H1 (cell line): ENCODE measurements at regions not wholly inside any gene's neighbourhood (a gene's known extent, or its start where the extent isn't known, plus 50 kb on each side); places are given as distances from the start of the nearest gene placed in this dataset.

Source experiments
- CTCF ChIA-PET: fragments of 300-600 bp; sonication (Branson Sonifier 250); formaldehyde crosslinking; loops from one replicate; lab custom pipeline; 2021; ENCODE audit not compliant: partially characterized antibody; lab: Charles Lee
- POLR2A ChIA-PET: fragments of 300-600 bp; sonication (Branson Sonifier 250); formaldehyde crosslinking; loops from one replicate; lab custom pipeline; 2021; ENCODE audit warnings: inconsistent platforms; ENCODE audit not compliant: partially characterized antibody; lab: Charles Lee
- DNase-seq, 2 experiments: peaks; one replicate each; pipeline versions ENCODE4 v3.0.0 to v3.0.0-alpha.2; 2010 to 2022; ENCODE audit warnings: low spot score in 2 of 2, low read depth in 1 of 2, mixed read lengths in 1 of 2
- FAIRE-seq: peaks from 2 replicates; lab custom pipeline; 2011; peaks lifted over from hg19 to GRCh38; lab: Jason Lieb, UNC
- H2AFZ ChIP-seq: 2 replicates; pipeline ENCODE4 v1.8.1; 2012; ENCODE audit warnings: low read length, inconsistent platforms
- H2AK5ac ChIP-seq: 2 replicates; pipeline ENCODE4 v1.6.1; 2013; ENCODE audit warnings: low read depth, low read length
- H2BK120ac ChIP-seq: replicated peaks from 2 replicates; pipeline ENCODE3; 2013; ENCODE audit warnings: low read depth, low read length, inconsistent platforms
- H2BK12ac ChIP-seq: 2 replicates; pipeline ENCODE4 v1.6.1; 2013; ENCODE audit warnings: low read depth, low read length
- H2BK15ac ChIP-seq: 2 replicates; pipeline ENCODE4 v1.6.1; 2013; ENCODE audit warnings: low read length
- H2BK20ac ChIP-seq: 2 replicates; pipeline ENCODE4 v1.6.1; 2013; ENCODE audit warnings: low read length
- H2BK5ac ChIP-seq: 2 replicates; pipeline ENCODE4 v1.6.1; 2013; ENCODE audit warnings: low read depth, low read length
- H3K14ac ChIP-seq: 2 replicates; pipeline ENCODE4 v1.6.1; 2013; ENCODE audit warnings: inconsistent platforms; ENCODE audit not compliant: insufficient read length
- H3K18ac ChIP-seq: 2 replicates; pipeline ENCODE4 v1.6.1; 2013; ENCODE audit warnings: low read length; ENCODE audit errors: extremely low read depth
- H3K23ac ChIP-seq: 2 replicates; pipeline ENCODE4 v1.6.1; 2013; ENCODE audit warnings: inconsistent platforms; ENCODE audit not compliant: insufficient read length
- H3K23me2 ChIP-seq: 2 replicates; pipeline ENCODE4 v1.6.1; 2013; ENCODE audit warnings: low read depth, low read length
- H3K27ac ChIP-seq: 2 replicates; pipeline ENCODE4 v1.6.1; 2011; ENCODE audit warnings: low read depth, low read length, inconsistent platforms
- H3K27me3 ChIP-seq, 4 experiments: replicated peaks in 1 of 4; 1 replicate in 1 of 4; 2 replicates in 3 of 4; pipeline versions ENCODE4 v1.6.1 to v1.8.1; 2011 to 2013; ENCODE audit warnings: low read length in 3 of 4, mild to moderate bottlenecking in 3 of 4, inconsistent platforms in 2 of 4, mixed read lengths in 2 of 4, moderate library complexity in 1 of 4; ENCODE audit not compliant: control insufficient read depth in 3 of 4, insufficient read depth in 3 of 4; ENCODE audit errors: extremely low read depth in 1 of 4
- H3K36me3 ChIP-seq, 4 experiments: 2 replicates each; pipeline versions ENCODE4 v1.6.1 to v1.8.1; 2011 to 2013; ENCODE audit warnings: mild to moderate bottlenecking in 4 of 4, low read length in 3 of 4, moderate library complexity in 2 of 4, control low read depth in 1 of 4, inconsistent platforms in 1 of 4; ENCODE audit not compliant: insufficient read depth in 4 of 4, control insufficient read depth in 2 of 4
- H3K4ac ChIP-seq: replicated peaks from 2 replicates; pipeline ENCODE3; 2013; ENCODE audit warnings: low read length, low read depth, mixed read lengths, inconsistent platforms; ENCODE audit not compliant: insufficient read length
- H3K4me1 ChIP-seq, 4 experiments: replicated peaks in 1 of 4; 1 replicate in 1 of 4; 2 replicates in 3 of 4; pipeline versions ENCODE4 v1.6.1 to v1.8.1; 2011 to 2013; ENCODE audit warnings: low read length in 3 of 4, inconsistent platforms in 2 of 4, mixed read lengths in 1 of 4; ENCODE audit not compliant: insufficient read depth in 4 of 4, control insufficient read depth in 3 of 4
- H3K4me2 ChIP-seq, 2 experiments: 2 replicates each; pipeline versions ENCODE4 v1.6.1 to v1.8.1; 2011 to 2013; ENCODE audit warnings: low read depth in 2 of 2, low read length in 2 of 2, control low read depth in 1 of 2, inconsistent platforms in 1 of 2, mild to moderate bottlenecking in 1 of 2; ENCODE audit not compliant: insufficient read depth in 1 of 2
- H3K4me3 ChIP-seq, 4 experiments: fragments of 200-600, 300-600 bp in 1 of 4; sonication (generic), shearing (Covaris generic), sonication (Bioruptor Twin) in 1 of 4; 2 replicates each; pipeline versions ENCODE4 v1.5.1 to v1.8.1; 2011 to 2016; ENCODE audit warnings: low read length in 4 of 4, low read depth in 3 of 4, control low read depth in 2 of 4, inconsistent platforms in 2 of 4, mild to moderate bottlenecking in 2 of 4, mixed read lengths in 1 of 4, moderate library complexity in 1 of 4; ENCODE audit not compliant: insufficient read depth in 2 of 4; ENCODE audit errors: extremely low read depth in 1 of 4
- H3K56ac ChIP-seq: replicated peaks from 2 replicates; pipeline ENCODE3; 2013; ENCODE audit warnings: low read depth, mild to moderate bottlenecking, mixed read lengths, low read length, inconsistent platforms; ENCODE audit not compliant: insufficient read length
- H3K79me1 ChIP-seq: 2 replicates; pipeline ENCODE4 v1.6.1; 2013; ENCODE audit warnings: low read depth, low read length, control low read depth
- H3K79me2 ChIP-seq, 2 experiments: 2 replicates each; pipeline versions ENCODE4 v1.6.1 to v1.8.1; 2012 to 2013; ENCODE audit warnings: low read length in 2 of 2, mild to moderate bottlenecking in 2 of 2, inconsistent platforms in 1 of 2; ENCODE audit not compliant: insufficient read depth in 2 of 2, control insufficient read depth in 1 of 2
- H3K9ac ChIP-seq, 4 experiments: replicated peaks in 1 of 4; 1 replicate in 1 of 4; 2 replicates in 3 of 4; pipeline versions ENCODE4 v1.6.1 to v1.8.1; 2011 to 2013; ENCODE audit warnings: low read depth in 3 of 4, low read length in 3 of 4, control low read depth in 2 of 4, mild to moderate bottlenecking in 2 of 4, moderate library complexity in 2 of 4, inconsistent platforms in 1 of 4; ENCODE audit errors: extremely low read depth in 1 of 4
- H3K9me3 ChIP-seq, 2 experiments: 2 replicates each; pipeline versions ENCODE4 v1.6.1 to v1.8.1; 2012 to 2013; ENCODE audit warnings: mild to moderate bottlenecking in 2 of 2, moderate library complexity in 2 of 2, control low read depth in 1 of 2, inconsistent platforms in 1 of 2, low read depth in 1 of 2, low read length in 1 of 2, mixed read lengths in 1 of 2; ENCODE audit not compliant: insufficient read depth in 2 of 2
- H4K20me1 ChIP-seq, 2 experiments: replicated peaks in 1 of 2; 2 replicates each; pipeline versions ENCODE3 to v1.8.1; 2011 to 2013; ENCODE audit warnings: inconsistent platforms in 2 of 2, low read length in 2 of 2, mild to moderate bottlenecking in 1 of 2; ENCODE audit not compliant: insufficient read depth in 2 of 2, control insufficient read depth in 1 of 2
- H4K5ac ChIP-seq: 2 replicates; pipeline ENCODE4 v1.6.1; 2013; ENCODE audit warnings: low read length, low read depth, mixed read lengths, inconsistent platforms; ENCODE audit not compliant: insufficient read length
- H4K8ac ChIP-seq: 2 replicates; pipeline ENCODE4 v1.8.0; 2013; ENCODE audit warnings: mild to moderate bottlenecking, moderate library complexity, low read length, inconsistent platforms; ENCODE audit not compliant: insufficient read depth; ENCODE audit errors: extremely low read depth
- H4K91ac ChIP-seq: replicated peaks from 2 replicates; pipeline ENCODE3; 2013; ENCODE audit warnings: low read length, mixed read lengths, inconsistent platforms; ENCODE audit not compliant: insufficient read length
- BACH1 ChIP-seq: IDR thresholded peaks from 2 replicates; pipeline ENCODE4 v1.6.1; 2012; ENCODE audit warnings: low read length, improper control_type of control experiment
- RAD21 ChIP-seq, 2 experiments: IDR thresholded peaks in 1 of 2; conservative IDR thresholded peaks in 1 of 2; 2 replicates each; pipeline ENCODE4 v1.6.1; 2011; ENCODE audit warnings: low read depth in 2 of 2, low read length in 2 of 2, improper control_type of control experiment in 1 of 2, inconsistent platforms in 1 of 2, mild to moderate bottlenecking in 1 of 2, moderate library complexity in 1 of 2
- WGBS, 2 experiments: shearing (Covaris generic) in 1 of 2; methylation state at CpG; one replicate each; pipeline versions ENCODE4 v1.1.6 to v1.1.7; 2013 to 2015; ENCODE audit warnings: low lambda C conversion rate in 2 of 2, mixed read lengths in 2 of 2, inconsistent platforms in 1 of 2, low coverage in 1 of 2, missing lambda C conversion rate in 1 of 2; ENCODE audit not compliant: insufficient replicate concordance in 2 of 2, insufficient coverage in 1 of 2, insufficient read length in 1 of 2; ENCODE audit errors: extremely low coverage in 1 of 2, missing lambda C conversion rate in 1 of 2; 5-methylcytosine and 5-hydroxymethylcytosine counted together
- TF ChIP-seq, protein P1 (sequence below): IDR thresholded peaks from 2 replicates; pipeline ENCODE4 v1.6.1; 2011; ENCODE audit warnings: low read depth, mild to moderate bottlenecking, low read length; ENCODE audit not compliant: insufficient read depth

DNA sequence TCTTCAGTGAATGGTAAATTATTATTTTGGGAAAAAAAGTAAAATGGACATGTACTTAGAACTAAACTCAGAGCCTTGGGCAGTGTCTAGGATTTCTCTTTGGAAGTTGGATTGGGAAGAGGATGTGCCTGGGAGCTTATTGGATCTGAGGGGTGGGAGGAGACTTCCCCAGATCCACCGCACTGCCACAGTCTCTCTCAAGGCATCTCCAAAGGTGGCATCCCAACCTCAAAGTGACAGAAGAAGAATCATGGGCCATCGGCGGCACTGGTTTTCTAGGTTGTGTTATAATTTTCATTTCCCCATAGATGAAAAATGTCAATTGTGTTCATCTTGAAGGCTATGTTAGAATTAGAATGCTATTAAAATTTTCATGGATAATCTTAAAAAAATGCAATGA, 66.8 kb upstream of the CD93 start:
- no peak overlapping the region for H3K4ac ChIP-seq
- no peak overlapping the region for H3K23ac ChIP-seq
- POLR2A ChIA-PET = no interaction called here
- H3K27me3 ChIP-seq = no peaks in the 10 kb centered on the region
- H2BK20ac ChIP-seq = no peak overlapping the region
- DNase-seq = no peak
- no peak overlapping the region for H3K4me3 ChIP-seq
- no peak overlapping the region for H4K5ac ChIP-seq
- no peak overlapping the region for H2BK12ac ChIP-seq
- H2AK5ac ChIP-seq = no peak overlapping the region
- H3K79me2 ChIP-seq = no peaks in the 10 kb centered on the region
- no peak for TF ChIP-seq RAD21 (IDR thresholded peaks at IDR 0.05 in 1 of 2, conservative IDR thresholded peaks at IDR 0.05 in 1 of 2; ENCODE audit: low read depth in 2 of 2, low read length in 2 of 2)
- TF ChIP-seq, protein P1, sequence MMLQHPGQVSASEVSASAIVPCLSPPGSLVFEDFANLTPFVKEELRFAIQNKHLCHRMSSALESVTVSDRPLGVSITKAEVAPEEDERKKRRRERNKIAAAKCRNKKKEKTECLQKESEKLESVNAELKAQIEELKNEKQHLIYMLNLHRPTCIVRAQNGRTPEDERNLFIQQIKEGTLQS = no peak
- no peak for TF ChIP-seq BACH1
- WGBS, 2 experiments = 95% methylated on average over 3 of the region's 3 CpGs; no CpG with 5 or more reads in 1 of the 2 experiments
- H4K91ac ChIP-seq = no peak overlapping the region
- no peak overlapping the region for H3K4me2 ChIP-seq
- H4K8ac ChIP-seq = no peak overlapping the region
- no peak overlapping the region for H2BK5ac ChIP-seq
- H3K9ac ChIP-seq = no peak overlapping the region
- CTCF ChIA-PET = no interaction called here
- H3K18ac ChIP-seq = no peak overlapping the region
- H2AFZ ChIP-seq = no peak overlapping the region
- H3K9me3 ChIP-seq = no peaks in the 10 kb centered on the region
- no peak overlapping the region for H3K14ac ChIP-seq
- no peak overlapping the region for H2BK15ac ChIP-seq
- H3K36me3 ChIP-seq = no peaks in the 10 kb centered on the region
- H3K4me1 ChIP-seq = peaks cover 0 to 3% (median 2%) of the 10 kb centered on the region in 4 experiments; a peak in 3 of 7 replicates
- no peak overlapping the region for H2BK120ac ChIP-seq
- no peak overlapping the region for H3K27ac ChIP-seq
- no peaks in the 10 kb centered on the region for H3K23me2 ChIP-seq
- no peaks in the 10 kb centered on the region for H3K79me1 ChIP-seq
- H3K56ac ChIP-seq = no peak overlapping the region
- no peaks in the 10 kb centered on the region for H4K20me1 ChIP-seq
- no peak for FAIRE-seq
